Liver (tissue), 8 donors: ENCODE measurements at regions not wholly inside any gene's neighbourhood (a gene's known extent, or its start where the extent isn't known, plus 50 kb on each side); places are given as distances from the start of the nearest gene placed in this dataset.

ENCODE experiments used
- DNase-seq: peaks from one replicate; pipeline ENCODE4 v3.0.0-alpha.2; 2017; ENCODE audit warnings: low spot score
- H3K27ac ChIP-seq, 2 donors: one replicate each; pipeline ENCODE4 v1.7.0; 2013; ENCODE audit warnings: inconsistent platforms in 2 of 2, low read length in 2 of 2, control low read depth in 1 of 2, low read depth in 1 of 2, mild to moderate bottlenecking in 1 of 2
- H3K27me3 ChIP-seq, 4 donors: one replicate each; pipeline versions ENCODE4 v1.6.1 to v1.7.0; 2013; ENCODE audit warnings: low read length in 3 of 4, inconsistent platforms in 1 of 4, mild to moderate bottlenecking in 1 of 4, moderate library complexity in 1 of 4; ENCODE audit not compliant: control insufficient read depth in 4 of 4, insufficient read depth in 4 of 4
- H3K36me3 ChIP-seq, 4 donors: one replicate each; pipeline versions ENCODE4 v1.6.1 to v1.7.0; 2013; ENCODE audit warnings: low read length in 3 of 4, mild to moderate bottlenecking in 3 of 4, low read depth in 1 of 4, moderate library complexity in 1 of 4; ENCODE audit not compliant: control insufficient read depth in 4 of 4, insufficient read depth in 3 of 4
- H3K4me1 ChIP-seq, 4 donors: one replicate each; pipeline versions ENCODE4 v1.6.1 to v1.7.0; 2013; ENCODE audit warnings: low read length in 3 of 4, mild to moderate bottlenecking in 3 of 4, moderate library complexity in 1 of 4; ENCODE audit not compliant: control insufficient read depth in 4 of 4, insufficient read depth in 4 of 4
- H3K4me3 ChIP-seq, 3 donors: one replicate each; pipeline versions ENCODE4 v1.6.1 to v1.7.0; 2013; ENCODE audit warnings: low read length in 3 of 3, control low read depth in 1 of 3, low read depth in 1 of 3, mild to moderate bottlenecking in 1 of 3
- H3K9ac ChIP-seq, 2 donors: one replicate each; pipeline ENCODE4 v1.7.0; 2013; ENCODE audit warnings: low read length in 2 of 2, mild to moderate bottlenecking in 2 of 2, moderate library complexity in 2 of 2, control low read depth in 1 of 2, low read depth in 1 of 2
- H3K9me3 ChIP-seq, 4 donors: one replicate each; pipeline versions ENCODE4 v1.6.1 to v1.7.0; 2013; ENCODE audit warnings: low read length in 3 of 4; ENCODE audit not compliant: control insufficient read depth in 4 of 4
- EGR1 ChIP-seq, 2 donors: IDR thresholded peaks; 2 replicates each; pipeline ENCODE4 v1.6.1; 2016 to 2018; ENCODE audit warnings: antibody characterized with exemption in 2 of 2, low read depth in 2 of 2
- FOXA1 ChIP-seq: IDR thresholded peaks from 2 replicates; pipeline ENCODE4 v1.6.1; 2016; ENCODE audit warnings: antibody characterized with exemption
- FOXA2 ChIP-seq: IDR thresholded peaks from 2 replicates; pipeline ENCODE4 v1.6.1; 2016; ENCODE audit warnings: antibody characterized with exemption
- HNF4A ChIP-seq, 2 donors: conservative IDR thresholded peaks; 2 replicates each; pipeline ENCODE4 v1.6.1; 2016; ENCODE audit warnings: antibody characterized with exemption in 2 of 2, mild to moderate bottlenecking in 2 of 2
- HNF4G ChIP-seq: IDR thresholded peaks from 2 replicates; pipeline ENCODE4 v1.6.1; 2016; ENCODE audit warnings: antibody characterized with exemption
- JUND ChIP-seq, 2 donors: IDR thresholded peaks; 2 replicates each; pipeline ENCODE4 v1.6.1; 2016; ENCODE audit warnings: antibody characterized with exemption in 2 of 2
- NR2F2 ChIP-seq: IDR thresholded peaks from 2 replicates; pipeline ENCODE4 v1.6.1; 2016; ENCODE audit warnings: antibody characterized with exemption
- RAD21 ChIP-seq, 2 donors: IDR thresholded peaks; 2 replicates each; pipeline ENCODE4 v1.6.1; 2016; ENCODE audit warnings: antibody characterized with exemption in 2 of 2, mild to moderate bottlenecking in 2 of 2
- REST ChIP-seq: IDR thresholded peaks from 2 replicates; pipeline ENCODE4 v1.6.1; 2016; ENCODE audit warnings: antibody characterized with exemption, mild to moderate bottlenecking
- RXRA ChIP-seq, 2 donors: IDR thresholded peaks; 2 replicates each; pipeline ENCODE4 v1.6.1; 2017 to 2018; ENCODE audit warnings: antibody characterized with exemption in 2 of 2, mild to moderate bottlenecking in 1 of 2
- SP1 ChIP-seq: IDR thresholded peaks from 2 replicates; pipeline ENCODE4 v1.6.1; 2018; ENCODE audit warnings: antibody characterized with exemption, mild to moderate bottlenecking
- TAF1 ChIP-seq: conservative IDR thresholded peaks from 2 replicates; pipeline ENCODE4 v1.6.1; 2016; ENCODE audit warnings: antibody characterized with exemption, mild to moderate bottlenecking
- YY1 ChIP-seq: IDR thresholded peaks from 2 replicates; pipeline ENCODE4 v1.6.1; 2016; ENCODE audit warnings: antibody characterized with exemption, mild to moderate bottlenecking
- ZBTB33 ChIP-seq: IDR thresholded peaks from 2 replicates; pipeline ENCODE4 v1.6.1; 2016; ENCODE audit warnings: antibody characterized with exemption
- WGBS: extraction: QIAGEN DNeasy Blood & Tissue Kit; methylation state at CpG from one replicate; pipeline ENCODE4 v1.1.7; 2013; 5-methylcytosine and 5-hydroxymethylcytosine counted together
- TF ChIP-seq, protein P1 (sequence below): IDR thresholded peaks from 2 replicates; pipeline ENCODE4 v1.6.1; 2016; ENCODE audit warnings: antibody characterized with exemption
- TF ChIP-seq, protein P2 (sequence below): fragments of 150-350 bp; IDR thresholded peaks from 2 replicates; pipeline ENCODE4 v1.5.1; 2017; ENCODE audit warnings: improper control_type of control experiment, low read depth, low read length; ENCODE audit not compliant: missing input control
- TF ChIP-seq, protein P3 (sequence below): IDR thresholded peaks from 2 replicates; pipeline ENCODE4 v1.6.1; 2016; ENCODE audit warnings: antibody characterized with exemption
- donor health status: healthy.
- donor health status: healthy.
- donor health status: healthy.
- donor health status: healthy.
- donor health status: healthy.

DNA sequence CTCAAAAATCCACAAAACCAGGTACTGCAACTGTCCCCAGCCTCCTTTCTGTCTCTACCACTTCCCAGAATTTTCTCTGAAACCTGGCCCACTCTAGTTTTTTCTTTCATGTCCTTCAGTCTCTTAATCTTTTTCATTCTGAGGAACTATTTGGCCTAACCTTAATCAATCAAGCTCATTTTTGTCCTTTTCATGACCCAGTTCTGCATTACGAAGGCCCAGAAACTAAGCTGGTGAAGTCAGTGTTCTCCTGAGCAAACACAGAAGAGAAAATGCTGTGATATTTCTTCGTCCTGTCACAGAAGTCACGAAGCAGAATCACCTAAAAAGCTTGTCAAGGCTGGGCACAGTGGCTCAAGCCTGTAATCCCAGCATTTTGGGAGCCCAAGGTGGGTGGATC lies 131.7 kb upstream of the EDNRA start:
- Histone ChIP-seq H3K27me3 (no peaks in the 10 kb centered on the region), H3K4me3 (no peak overlapping the region), H3K4me1 (no peaks in the 10 kb centered on the region), H3K9ac (no peak overlapping the region), H3K36me3 (no peaks in the 10 kb centered on the region), H3K27ac (no peak overlapping the region), H3K9me3 (no peaks in the 10 kb centered on the region)
- no peak for DNase-seq
- TF ChIP-seq FOXA2, result no peak
- no peak for TF ChIP-seq HNF4G
- TF ChIP-seq JUND (IDR thresholded peaks at IDR 0.05), result no peak
- TF ChIP-seq, protein P1, sequence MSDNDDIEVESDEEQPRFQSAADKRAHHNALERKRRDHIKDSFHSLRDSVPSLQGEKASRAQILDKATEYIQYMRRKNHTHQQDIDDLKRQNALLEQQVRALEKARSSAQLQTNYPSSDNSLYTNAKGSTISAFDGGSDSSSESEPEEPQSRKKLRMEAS, result no peak
- TF ChIP-seq, protein P2, sequence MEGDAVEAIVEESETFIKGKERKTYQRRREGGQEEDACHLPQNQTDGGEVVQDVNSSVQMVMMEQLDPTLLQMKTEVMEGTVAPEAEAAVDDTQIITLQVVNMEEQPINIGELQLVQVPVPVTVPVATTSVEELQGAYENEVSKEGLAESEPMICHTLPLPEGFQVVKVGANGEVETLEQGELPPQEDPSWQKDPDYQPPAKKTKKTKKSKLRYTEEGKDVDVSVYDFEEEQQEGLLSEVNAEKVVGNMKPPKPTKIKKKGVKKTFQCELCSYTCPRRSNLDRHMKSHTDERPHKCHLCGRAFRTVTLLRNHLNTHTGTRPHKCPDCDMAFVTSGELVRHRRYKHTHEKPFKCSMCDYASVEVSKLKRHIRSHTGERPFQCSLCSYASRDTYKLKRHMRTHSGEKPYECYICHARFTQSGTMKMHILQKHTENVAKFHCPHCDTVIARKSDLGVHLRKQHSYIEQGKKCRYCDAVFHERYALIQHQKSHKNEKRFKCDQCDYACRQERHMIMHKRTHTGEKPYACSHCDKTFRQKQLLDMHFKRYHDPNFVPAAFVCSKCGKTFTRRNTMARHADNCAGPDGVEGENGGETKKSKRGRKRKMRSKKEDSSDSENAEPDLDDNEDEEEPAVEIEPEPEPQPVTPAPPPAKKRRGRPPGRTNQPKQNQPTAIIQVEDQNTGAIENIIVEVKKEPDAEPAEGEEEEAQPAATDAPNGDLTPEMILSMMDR, result no peak
- TF ChIP-seq RAD21 (IDR thresholded peaks at IDR 0.05), result no peak
- TF ChIP-seq REST, result no peak
- no peak for TF ChIP-seq FOXA1
- TF ChIP-seq YY1, result no peak
- no peak for TF ChIP-seq HNF4A (conservative IDR thresholded peaks at IDR 0.05)
- TF ChIP-seq SP1, result no peak
- TF ChIP-seq EGR1 (IDR thresholded peaks at IDR 0.05; ENCODE audit: low read depth in 2 of 2), result no peak
- 81% methylated on average over 3 of the region's 3 CpGs for WGBS

DNA sequence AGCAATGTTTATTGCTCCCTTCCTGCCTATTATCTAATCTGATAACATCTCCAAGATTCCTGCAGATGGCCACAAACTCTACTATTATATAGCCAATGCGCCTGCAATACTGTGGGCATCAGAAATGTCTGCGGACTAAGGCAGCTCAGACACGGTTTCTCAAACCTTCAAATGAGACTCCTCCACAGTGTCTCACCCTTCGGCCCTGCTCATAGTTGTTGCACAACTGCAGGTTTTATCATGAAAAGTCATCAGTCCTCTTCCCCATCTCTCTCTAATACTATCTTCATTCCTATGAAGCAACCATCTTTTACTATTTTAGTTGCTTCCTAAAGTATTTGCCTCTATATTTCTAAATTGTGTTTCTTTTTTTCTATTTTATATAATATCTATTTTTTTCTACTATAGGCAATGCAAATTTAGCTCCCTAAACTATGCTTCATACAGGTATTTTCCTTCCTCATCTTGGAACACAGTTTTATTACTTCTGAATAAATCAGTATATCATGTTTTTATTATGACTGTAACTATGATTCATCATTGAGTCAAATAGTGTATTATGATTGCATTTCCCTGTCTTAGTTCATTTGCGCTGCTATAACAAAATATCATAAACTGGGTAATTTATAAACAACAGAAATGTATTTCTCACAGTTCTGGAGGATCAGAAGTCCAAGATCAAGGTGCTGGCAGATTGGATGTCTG lies 129.7 kb upstream of the EDNRA start:
- no peak overlapping the region for H3K27ac ChIP-seq
- no peak for DNase-seq
- peaks cover 0 to 2% (median 0%) of the 10 kb centered on the region in 4 donors for H3K27me3 ChIP-seq
- 86% methylated on average over 5 of the region's 5 CpGs for WGBS
- no peaks in the 10 kb centered on the region for H3K36me3 ChIP-seq
- H3K4me3 ChIP-seq, result no peak overlapping the region
- H3K9ac ChIP-seq, result no peak overlapping the region
- H3K9me3 ChIP-seq, result no peaks in the 10 kb centered on the region
- H3K4me1 ChIP-seq, result no peaks in the 10 kb centered on the region
- TF ChIP-seq HNF4A (conservative IDR thresholded peaks at IDR 0.05) (no peak), SP1 (no peak), RXRA (IDR thresholded peaks at IDR 0.05) (no peak), FOXA2 (no peak), NR2F2 (no peak), JUND (IDR thresholded peaks at IDR 0.05) (no peak), ZBTB33 (no peak), RAD21 (IDR thresholded peaks at IDR 0.05) (no peak), TAF1 (no peak), FOXA1 (no peak), REST (no peak)
- TF ChIP-seq, protein P3, sequence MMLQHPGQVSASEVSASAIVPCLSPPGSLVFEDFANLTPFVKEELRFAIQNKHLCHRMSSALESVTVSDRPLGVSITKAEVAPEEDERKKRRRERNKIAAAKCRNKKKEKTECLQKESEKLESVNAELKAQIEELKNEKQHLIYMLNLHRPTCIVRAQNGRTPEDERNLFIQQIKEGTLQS, result no peak
- TF ChIP-seq, protein P1, result no peak
- TF ChIP-seq, protein P2, result no peak
